Ascending aorta (tissue), 2 donors: ENCODE measurements at regions not wholly inside any gene's neighbourhood (a gene's known extent, or its start where the extent isn't known, plus 50 kb on each side); places are given as distances from the start of the nearest gene placed in this dataset.

Experiments used
- DNase-seq, 2 donors: peaks; one replicate each; pipeline ENCODE4 v3.0.0-alpha.2; 2019; ENCODE audit warnings: low spot score in 2 of 2
- H3K27ac ChIP-seq, 2 donors: fragments of 200-600 bp; sonication (generic); one replicate each; pipeline ENCODE4 v1.5.1; 2016 to 2017; ENCODE audit warnings: mild to moderate bottlenecking in 1 of 2
- H3K27me3 ChIP-seq: fragments of 200-600 bp; sonication (generic); one replicate; pipeline ENCODE4 v1.5.1; 2017
- H3K36me3 ChIP-seq, 2 donors: fragments of 200-600 bp; sonication (generic); one replicate each; pipeline ENCODE4 v1.5.1; 2016
- H3K4me1 ChIP-seq, 2 donors: fragments of 200-600 bp; sonication (generic); one replicate each; pipeline ENCODE4 v1.5.1; 2016 to 2017; ENCODE audit warnings: mild to moderate bottlenecking in 1 of 2
- H3K4me3 ChIP-seq, 2 donors: fragments of 200-600 bp; sonication (generic); one replicate each; pipeline ENCODE4 v1.5.1; 2016 to 2017; ENCODE audit warnings: mild to moderate bottlenecking in 1 of 2
- H3K9me3 ChIP-seq, 2 donors: fragments of 200-600 bp; sonication (generic); one replicate each; pipeline ENCODE4 v1.5.1; 2016
- intact Hi-C: fragments of 100-400 bp; cut with DNase I; formaldehyde crosslinking; loops from one replicate; pipeline ENCODE4 v1.15.1; 2023
- TF ChIP-seq, protein P1 (sequence below), 3 experiments: fragments of 200-600 bp in 2 of 3; fragments of 450-650 bp in 1 of 3; sonication (generic) in 2 of 3; IDR thresholded peaks; one replicate each; pipeline ENCODE4 v1.5.1; 2016 to 2019; ENCODE audit warnings: antibody characterized with exemption in 3 of 3, mild to moderate bottlenecking in 1 of 3, moderate library complexity in 1 of 3

DNA sequence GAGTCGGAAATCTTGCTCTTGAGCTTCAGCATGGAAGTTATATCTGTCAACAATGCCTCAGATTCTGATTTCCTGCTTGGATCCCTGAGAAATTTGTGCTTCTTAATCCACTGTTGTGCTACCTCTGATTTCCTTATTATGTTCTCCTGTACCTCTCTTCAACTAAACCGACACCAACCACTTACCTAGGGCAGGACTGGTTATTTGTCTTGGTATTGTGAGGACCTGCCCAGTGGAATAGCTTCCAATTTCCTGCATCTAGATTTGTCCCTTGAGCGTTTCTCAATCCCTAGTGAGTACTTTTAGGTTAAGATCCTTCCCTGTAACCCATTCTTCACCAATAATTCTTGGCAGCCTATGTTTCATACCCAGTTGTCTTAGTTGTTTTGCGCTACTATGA, 720.5 kb upstream of the ZNF385D start:
- H3K4me1 ChIP-seq: no peaks in the 10 kb centered on the region
- H3K27ac ChIP-seq: no peak overlapping the region
- H3K27me3 ChIP-seq: no peaks in the 10 kb centered on the region
- TF ChIP-seq, protein P1, sequence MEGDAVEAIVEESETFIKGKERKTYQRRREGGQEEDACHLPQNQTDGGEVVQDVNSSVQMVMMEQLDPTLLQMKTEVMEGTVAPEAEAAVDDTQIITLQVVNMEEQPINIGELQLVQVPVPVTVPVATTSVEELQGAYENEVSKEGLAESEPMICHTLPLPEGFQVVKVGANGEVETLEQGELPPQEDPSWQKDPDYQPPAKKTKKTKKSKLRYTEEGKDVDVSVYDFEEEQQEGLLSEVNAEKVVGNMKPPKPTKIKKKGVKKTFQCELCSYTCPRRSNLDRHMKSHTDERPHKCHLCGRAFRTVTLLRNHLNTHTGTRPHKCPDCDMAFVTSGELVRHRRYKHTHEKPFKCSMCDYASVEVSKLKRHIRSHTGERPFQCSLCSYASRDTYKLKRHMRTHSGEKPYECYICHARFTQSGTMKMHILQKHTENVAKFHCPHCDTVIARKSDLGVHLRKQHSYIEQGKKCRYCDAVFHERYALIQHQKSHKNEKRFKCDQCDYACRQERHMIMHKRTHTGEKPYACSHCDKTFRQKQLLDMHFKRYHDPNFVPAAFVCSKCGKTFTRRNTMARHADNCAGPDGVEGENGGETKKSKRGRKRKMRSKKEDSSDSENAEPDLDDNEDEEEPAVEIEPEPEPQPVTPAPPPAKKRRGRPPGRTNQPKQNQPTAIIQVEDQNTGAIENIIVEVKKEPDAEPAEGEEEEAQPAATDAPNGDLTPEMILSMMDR (IDR thresholded peaks at IDR 0.05): no peak
- no peak overlapping the region for H3K4me3 ChIP-seq
- H3K36me3 ChIP-seq: no peaks in the 10 kb centered on the region
- no peak for DNase-seq
- intact Hi-C loops: no loop called here
- H3K9me3 ChIP-seq: no peaks in the 10 kb centered on the region

DNA sequence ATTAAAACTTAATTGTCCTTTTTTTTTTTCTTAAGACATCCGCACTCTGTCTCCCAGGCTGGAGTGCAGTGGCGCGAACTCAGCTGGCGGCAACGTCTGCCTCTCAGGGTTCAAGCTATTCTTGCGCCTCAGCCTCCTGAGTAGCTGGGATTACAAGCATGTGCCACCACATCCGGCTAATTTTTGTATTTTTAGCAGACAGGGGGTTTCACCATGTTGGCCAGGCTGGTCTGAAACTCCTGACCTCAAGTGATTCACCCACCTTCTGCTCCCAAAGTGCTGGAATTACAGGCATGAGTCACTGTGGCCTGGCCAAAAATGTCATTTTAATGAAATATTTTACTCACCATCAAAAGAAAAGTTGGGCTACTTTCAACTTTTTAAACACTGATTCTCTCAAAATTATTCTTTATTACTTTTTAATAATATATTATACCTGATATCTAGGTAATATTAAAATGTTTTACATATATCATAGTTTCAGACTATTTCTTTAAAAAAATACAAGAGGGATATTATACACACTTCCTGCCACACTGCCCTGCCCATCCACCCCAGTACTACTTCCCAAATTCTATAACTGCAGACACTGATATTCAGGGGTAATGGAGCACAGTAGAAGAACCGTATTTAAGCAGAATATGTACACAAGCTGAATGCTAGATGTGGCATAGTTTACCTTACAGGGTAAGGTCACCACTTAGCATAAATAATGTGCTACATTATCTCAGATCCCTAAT, 723.9 kb upstream of the ZNF385D start:
- Histone ChIP-seq H3K4me3 (no peak overlapping the region), H3K9me3 (no peaks in the 10 kb centered on the region), H3K27ac (no peak overlapping the region), H3K27me3 (no peaks in the 10 kb centered on the region), H3K4me1 (no peaks in the 10 kb centered on the region), H3K36me3 (no peaks in the 10 kb centered on the region)
- TF ChIP-seq, protein P1 (IDR thresholded peaks at IDR 0.05): no peak
- no peak for DNase-seq
- intact Hi-C loops: no loop called here

DNA sequence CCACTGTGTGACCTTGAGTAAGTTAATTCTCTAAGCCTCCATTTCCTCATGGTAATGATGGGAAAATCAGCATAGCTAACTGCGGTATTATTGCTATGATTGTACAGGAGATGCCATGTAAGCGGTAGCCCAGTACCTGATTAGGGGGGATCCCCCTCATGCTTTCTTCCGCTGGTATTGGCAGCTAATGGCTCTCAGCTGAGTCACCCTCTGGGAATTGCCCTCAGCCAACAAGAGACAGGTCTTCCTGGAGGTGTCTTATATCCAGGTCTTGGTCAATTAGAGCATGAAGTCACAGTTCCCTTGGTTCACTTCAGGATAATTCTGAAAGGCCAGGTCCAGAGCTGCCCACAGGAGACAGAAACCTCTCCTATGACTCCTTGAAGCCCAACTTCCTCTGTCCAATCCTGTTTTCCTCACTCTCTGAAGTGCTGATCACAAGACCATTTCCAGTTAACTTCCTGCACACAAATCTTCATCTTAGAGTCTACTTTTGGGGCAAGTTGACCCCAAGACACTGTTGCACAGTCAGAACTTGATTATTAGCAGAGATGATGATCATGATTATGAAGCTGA, 724.7 kb upstream of the ZNF385D start:
- Histone ChIP-seq H3K9me3 (no peaks in the 10 kb centered on the region), H3K36me3 (no peaks in the 10 kb centered on the region), H3K4me1 (no peaks in the 10 kb centered on the region), H3K27me3 (no peaks in the 10 kb centered on the region), H3K4me3 (no peak overlapping the region), H3K27ac (no peak overlapping the region)
- intact Hi-C loops: no loop called here
- no peak for DNase-seq
- TF ChIP-seq, protein P1 (IDR thresholded peaks at IDR 0.05): no peak

DNA sequence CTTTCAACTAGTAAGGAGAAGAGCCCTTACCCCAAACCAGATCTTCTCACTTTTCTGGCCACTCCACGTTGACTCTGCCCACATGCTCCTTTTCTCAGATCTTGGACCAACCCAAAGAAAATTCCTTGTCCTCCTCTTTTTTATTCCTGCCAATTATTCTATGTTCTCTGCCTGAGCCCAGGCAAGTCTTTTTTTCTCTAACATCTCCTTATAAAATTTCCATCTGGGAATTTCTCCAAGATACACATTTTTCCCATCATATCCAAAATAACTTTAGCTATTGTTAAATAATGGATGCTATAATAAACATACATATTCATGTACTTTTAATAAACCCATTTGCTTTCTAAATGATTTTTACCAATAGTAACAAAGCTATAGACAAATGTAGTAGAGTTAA, 726.0 kb upstream of the ZNF385D start:
- intact Hi-C loops: no loop called here
- Histone ChIP-seq H3K36me3 (no peaks in the 10 kb centered on the region), H3K27me3 (no peaks in the 10 kb centered on the region), H3K27ac (no peak overlapping the region), H3K4me1 (no peaks in the 10 kb centered on the region), H3K9me3 (no peaks in the 10 kb centered on the region), H3K4me3 (no peak overlapping the region)
- TF ChIP-seq, protein P1 (IDR thresholded peaks at IDR 0.05): no peak
- DNase-seq: no peak

DNA sequence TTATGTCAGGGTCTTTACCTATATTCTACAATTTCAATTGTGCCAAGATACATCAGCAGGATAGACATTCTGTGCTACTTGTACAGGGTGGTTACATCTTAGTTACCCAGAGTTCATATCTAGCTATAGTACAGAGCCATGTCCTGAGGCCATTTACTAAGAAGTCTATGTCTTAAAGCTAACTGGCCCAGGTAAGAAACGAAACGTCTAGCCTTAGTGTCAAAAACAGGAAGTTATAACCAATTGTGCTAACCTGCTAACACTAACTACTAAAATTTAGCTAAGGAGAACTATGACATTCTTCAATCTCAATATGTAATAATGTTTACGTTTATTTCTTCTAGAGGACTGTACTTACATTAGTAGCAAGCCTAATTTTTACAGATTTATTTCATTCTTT, 717.2 kb upstream of the UBE2E2 start:
- DNase-seq: no peak
- intact Hi-C loops: no loop called here
- no peaks in the 10 kb centered on the region for H3K36me3 ChIP-seq
- H3K27ac ChIP-seq: no peak overlapping the region
- TF ChIP-seq, protein P1 (IDR thresholded peaks at IDR 0.05): no peak
- no peaks in the 10 kb centered on the region for H3K4me1 ChIP-seq
- no peaks in the 10 kb centered on the region for H3K9me3 ChIP-seq
- no peak overlapping the region for H3K4me3 ChIP-seq
- no peaks in the 10 kb centered on the region for H3K27me3 ChIP-seq
